ENCODE measurements at regions not wholly inside any gene's neighbourhood (a gene's known extent, or its start where the extent isn't known, plus 50 kb on each side); places are given as distances from the start of the nearest gene placed in this dataset.

DNA sequence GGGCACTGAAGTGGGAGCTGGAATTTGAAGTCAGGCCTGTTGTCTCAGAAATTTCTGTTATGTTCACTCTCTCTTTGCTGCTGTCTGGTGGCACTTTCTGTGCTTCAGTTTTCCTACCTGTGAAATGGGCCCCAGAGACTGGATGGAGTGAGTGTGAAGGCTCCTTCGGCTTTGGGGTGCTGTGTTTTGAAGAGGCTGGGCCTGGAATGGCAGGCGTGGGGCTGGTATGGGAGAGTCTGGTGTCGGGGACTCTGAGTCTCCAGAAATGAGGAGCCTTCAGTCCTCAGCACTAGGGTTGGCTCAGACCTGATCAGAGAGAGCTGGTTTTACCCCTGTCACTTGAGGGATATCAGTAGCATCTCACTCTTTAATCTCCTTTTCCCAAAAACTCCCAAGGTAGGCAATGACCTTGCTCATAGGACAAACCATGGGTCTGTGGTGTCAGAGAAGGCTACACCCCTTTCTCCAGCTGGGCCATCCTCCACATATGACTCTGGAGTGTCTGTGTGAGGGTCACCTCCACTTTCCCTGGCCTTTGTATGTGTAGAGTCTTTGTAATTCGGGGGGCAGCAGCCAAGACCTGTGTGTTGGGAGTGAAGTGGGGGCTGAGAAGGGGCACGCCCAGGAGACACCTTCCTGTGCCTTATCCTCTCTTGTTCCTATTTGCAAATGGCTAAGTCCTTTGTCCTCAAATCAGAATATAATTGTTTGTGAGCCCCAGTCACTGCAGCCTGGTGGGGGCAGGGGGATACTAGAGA lies 279.9 kb downstream of the PTPRU start:
- DNase-seq (ENCODE audit: low read depth): no peak

DNA sequence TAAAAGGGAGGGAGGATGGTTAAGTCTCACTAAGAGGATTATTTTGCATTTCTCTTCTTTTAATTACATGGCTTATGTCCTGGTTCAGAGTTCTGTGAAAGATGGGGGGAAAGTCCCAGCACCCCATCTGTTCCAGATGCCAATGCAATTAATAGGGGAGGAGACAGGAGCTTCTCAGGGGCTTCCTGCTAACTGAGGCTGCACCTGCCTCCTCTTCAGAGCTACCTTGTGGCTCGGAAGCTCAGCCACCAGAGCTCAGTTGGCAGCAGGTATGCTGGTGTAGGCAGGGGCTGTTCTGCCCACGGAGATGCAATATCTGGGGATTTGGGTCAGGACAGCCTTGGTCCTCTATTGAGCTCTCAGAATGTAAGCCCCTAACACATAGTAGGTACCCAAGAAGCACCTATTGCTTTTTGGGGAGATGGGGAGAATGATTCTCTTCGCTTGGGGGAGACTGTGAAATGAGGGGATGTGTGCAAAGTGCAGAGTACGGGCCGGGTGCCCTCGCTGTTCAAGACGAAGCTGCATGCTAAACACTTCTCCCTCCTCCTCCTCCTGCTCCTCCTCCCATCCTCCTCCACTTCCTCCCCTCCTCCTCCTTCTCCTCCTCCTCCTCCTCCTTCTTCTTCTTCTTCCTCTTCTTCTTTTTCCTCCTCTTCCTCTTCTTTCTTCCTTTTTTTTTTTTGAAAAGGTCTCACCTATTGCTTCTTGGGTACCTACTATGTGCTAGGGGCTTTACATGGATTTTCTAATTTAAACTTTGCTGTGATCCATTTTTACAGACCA lies 279.0 kb downstream of the PTPRU start:
- DNase-seq (ENCODE audit: low read depth): no peak

DNA sequence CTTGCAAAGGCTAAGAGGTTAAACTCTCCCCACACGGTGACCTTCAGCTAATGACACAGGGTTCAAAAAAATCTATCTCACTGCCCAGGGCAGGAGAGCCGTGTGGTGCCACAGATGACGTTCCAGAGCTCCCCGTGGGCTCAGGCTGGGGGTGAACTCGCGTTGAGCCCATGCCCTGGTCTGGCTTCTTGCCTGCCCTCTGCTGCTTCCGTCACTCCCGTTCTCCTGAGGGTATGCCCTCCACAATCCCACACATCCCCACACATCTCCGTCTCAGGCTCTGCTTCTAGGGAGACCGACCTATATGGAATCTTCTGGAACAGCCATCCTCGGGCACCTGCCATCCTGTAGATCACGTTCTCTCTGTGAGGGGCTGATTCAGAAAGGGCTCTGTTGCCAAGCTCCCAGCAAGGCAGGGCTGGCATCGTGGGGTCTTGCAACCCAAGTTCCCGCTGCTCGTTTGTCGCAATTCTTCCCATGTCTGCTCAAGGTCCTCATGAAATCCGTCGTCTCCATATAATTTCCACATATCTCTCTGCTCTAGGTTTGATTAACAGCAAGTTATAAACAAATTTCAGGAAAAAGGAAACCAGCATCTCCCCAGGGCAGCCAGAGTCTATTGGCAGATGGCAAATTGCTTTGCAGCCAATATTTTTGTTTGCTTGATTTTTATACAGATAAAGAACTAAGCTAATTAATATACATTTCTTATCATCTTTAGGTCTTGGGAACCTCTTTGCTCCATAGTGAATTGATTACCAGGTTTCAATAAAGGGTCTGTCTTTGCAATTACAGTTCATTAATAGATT lies 278.2 kb downstream of the PTPRU start:
- no peak for DNase-seq (ENCODE audit: low read depth)

DNA sequence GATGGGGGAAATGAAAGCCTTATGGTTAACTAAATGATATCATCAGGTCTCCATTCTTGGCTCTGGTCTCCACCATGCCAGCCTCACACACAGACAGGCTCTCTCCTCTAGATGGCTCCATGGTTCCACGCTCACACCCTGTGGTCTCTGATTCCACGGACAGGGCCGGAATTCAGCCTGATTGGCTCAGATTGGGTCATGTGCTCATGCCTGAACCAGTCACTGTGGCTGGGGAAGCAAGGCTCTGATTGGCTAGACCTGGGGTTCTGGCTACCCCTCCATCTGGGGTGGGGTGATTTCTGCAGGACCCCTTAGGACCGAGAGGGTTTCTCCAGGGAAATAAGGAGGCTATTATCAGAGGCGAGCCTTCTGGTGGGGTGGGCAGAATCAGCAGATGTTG lies 277.0 kb downstream of the PTPRU start:
- peak; percentile 77 for DNase-seq (ENCODE audit: low read depth)

DNA sequence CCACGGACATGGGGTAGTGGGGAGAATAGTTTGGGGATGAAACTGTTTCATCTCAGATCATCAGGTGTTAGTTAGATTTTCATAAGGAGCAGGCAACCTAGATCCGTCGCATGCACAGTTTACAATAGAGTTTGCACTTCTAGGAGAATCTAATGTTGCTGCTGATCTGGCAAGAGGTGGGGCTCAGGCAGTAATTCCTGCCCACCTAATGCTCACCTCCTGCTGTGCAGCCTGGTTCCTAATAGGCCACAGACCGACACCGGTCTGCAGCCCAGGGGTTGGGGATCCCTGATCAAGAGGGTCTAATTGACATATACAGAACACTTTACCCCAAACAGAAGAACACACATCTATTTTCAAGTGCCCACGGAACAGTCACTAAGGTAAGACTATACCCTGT lies 275.1 kb downstream of the PTPRU start:
- DNase-seq (ENCODE audit: low read depth): no peak

DNA sequence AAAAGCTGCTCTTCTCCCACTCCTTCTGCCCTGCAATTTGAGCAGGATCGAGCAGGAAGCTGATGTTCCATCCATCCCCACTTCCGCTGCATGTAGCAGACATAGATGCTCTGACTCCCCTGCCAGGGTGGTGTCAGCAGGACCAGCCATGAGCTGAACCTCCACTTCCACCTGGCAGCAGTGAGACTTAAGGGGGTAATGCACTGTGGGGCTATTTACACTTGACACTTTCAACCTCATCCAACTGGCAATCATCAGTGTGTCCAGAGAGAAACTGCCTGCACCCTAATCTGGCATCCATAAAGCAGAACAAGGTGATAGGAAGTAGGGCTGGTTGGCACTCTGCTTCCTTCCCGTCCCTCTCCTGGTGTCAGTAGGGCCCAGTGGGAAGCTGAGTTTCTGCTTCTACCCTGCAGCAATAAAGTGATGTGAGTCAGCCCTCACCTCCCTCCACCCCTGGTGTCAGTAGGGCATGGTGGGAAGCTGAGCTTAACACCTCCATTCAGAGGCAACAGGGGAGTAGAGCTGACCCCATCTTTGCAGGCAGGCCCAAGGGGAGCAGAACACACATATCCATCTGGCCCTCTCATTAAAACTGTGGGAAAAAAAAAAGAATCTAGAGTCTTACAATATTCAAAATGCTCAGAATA lies 272.3 kb downstream of the PTPRU start:
- DNase-seq (ENCODE audit: low read depth): no peak

DNA sequence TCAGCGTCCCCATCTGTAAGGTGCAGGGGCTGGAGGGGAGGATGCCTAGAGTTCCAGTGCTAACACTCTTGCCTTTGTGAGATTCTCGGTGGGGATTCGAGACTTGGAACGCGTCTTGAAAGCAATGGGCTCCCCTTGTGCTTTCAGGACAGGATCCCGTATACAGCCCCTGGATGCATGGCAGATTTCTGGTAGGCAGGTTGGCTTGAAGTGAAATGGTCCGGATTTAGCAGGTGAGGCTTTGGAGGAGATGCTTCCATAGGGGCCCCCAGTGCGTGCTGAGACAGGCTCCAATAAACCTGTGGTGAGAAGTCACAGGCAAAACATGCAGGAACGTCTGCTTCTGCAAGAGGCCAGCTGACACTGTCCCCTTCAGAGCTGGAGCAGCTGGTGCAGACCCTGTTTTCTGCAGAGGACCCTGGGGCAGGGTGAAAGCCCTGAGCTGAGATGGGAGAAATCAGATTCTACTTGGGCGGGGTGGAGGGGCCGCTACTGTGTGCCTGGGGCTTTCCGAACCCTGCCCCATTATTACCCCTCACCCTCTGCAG lies 270.4 kb downstream of the PTPRU start:
- no peak for DNase-seq (ENCODE audit: low read depth)

DNA sequence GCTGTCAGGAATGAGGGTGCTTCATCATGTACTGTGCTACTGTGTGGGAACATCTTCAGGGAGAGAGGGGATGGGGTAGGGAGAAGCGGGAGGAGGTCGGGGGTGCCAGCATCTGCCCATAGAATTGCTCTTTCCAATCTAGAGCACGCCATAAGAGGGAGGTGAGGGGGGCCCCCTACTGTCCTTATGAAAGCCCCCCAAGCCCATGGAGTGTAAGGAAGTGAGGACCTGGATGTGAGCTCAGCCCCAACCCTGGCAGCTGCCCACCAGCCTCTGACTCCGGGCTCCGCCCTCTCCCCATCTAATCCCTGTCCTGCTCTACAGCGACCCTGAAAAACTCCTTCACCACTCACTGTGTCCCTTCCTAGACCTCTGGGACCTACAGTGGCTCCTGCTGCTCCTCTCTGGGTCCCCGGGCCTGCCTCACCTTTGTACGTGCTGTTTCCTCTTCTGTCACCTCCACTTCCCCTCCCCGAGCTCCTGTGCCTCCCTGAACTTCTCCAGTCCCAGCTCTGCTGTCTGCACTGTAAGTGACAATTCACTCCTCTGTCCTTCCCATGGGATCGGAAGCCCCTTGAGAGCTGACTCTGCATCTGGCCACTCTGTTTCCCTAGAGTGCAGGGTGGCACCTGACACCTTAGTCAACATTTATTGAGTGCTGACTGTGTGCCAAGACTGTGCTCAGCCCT lies 269.4 kb downstream of the PTPRU start:
- DNase-seq (ENCODE audit: low read depth): no peak

DNA sequence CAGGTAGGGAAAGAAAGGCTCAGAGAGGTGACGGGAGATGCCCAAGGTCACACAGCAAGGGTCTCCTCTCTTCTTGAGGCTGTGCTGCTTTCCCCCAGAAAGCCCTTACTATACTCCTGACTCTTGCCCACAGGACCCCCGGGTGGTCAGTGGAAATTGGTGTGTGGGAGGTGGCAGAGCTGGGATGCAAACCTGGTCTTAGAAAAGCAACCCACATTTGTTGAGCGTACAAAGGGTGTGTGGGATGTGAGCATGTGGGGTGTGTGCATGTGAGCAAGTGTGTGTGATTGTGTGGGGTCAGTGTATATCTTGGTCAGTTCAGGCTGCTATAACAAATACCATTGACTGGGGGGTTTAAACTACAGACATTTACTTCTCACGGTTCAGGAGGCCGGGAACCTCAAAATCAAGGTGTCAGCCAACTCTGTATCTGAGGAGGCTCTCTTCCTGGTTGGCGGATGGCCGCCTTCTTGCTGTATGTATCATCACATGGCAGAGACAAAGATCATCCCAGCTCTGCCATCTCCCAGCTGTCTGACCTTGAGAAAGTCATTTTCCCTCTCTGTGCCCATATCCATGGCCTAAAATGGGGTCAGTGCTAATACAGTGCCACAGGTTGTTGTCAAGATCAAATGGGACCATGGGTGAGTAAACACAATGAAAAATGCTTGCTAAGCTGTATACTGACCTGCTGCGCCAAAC lies 268.5 kb downstream of the PTPRU start:
- no peak for DNase-seq (ENCODE audit: low read depth)

DNA sequence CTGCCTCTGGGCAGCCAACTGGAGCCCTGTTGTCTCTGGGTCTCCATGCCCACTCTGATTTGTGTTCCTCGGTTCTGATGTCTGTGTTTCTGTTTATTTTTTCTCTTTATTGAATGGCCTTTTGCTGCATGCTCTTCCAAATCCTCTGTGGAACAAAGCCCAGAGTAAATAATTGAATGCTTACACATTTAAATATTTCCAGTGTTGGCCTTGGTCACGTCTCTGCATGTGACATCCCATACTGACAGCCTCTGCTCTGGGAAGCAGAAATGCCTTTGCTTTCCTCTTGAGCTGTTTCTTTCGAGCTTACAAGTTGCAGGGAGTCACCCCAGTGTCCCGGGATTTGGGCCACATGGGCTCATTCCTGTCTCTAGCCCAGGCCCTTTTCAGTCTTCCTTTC lies 267.9 kb downstream of the PTPRU start:
- DNase-seq (ENCODE audit: low read depth): peak; percentile 10

DNA sequence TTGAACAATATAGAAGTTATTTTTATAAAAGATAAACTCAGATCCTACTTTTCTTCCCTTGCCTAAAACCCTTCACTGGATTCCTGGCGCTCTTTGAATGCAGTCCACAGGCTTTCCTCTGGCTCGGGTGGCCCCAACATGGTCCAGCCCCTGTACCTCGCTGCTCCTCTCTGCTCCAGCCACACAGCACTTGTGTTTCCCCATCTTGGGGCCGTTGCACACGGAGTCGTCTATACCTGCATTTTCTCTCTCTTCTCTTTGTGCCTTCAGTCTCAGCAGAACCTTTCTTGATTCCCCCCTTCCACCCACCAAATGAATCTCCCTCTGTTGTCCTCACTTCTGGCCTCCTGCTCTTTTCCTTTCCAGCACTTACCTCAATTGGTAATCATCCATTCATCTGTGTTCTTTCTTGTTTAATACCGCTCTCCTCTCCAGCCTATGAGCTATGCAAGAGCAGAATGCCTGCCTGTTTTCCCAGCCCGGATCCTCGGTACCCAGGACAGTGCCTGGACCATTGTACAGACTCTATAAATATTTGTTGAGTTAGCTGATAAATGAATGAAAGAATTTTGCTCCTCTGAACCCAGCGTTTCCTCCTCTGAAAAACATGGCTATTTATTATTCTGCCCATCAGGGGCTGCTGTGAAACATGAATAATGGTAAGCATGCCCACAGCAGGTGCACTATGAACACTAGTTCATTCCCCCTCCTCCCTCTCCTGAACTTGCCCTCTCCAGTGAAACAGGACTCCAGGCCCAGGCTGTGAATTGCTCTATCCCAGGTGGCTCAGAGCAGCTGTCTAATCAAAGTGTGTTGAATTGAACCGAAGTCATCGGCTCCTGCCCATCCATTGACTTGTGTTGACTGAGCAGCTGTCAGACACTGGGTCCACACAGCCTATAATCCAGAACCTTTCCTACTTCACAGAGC lies 266.9 kb downstream of the PTPRU start:
- DNase-seq (ENCODE audit: low read depth): no peak

DNA sequence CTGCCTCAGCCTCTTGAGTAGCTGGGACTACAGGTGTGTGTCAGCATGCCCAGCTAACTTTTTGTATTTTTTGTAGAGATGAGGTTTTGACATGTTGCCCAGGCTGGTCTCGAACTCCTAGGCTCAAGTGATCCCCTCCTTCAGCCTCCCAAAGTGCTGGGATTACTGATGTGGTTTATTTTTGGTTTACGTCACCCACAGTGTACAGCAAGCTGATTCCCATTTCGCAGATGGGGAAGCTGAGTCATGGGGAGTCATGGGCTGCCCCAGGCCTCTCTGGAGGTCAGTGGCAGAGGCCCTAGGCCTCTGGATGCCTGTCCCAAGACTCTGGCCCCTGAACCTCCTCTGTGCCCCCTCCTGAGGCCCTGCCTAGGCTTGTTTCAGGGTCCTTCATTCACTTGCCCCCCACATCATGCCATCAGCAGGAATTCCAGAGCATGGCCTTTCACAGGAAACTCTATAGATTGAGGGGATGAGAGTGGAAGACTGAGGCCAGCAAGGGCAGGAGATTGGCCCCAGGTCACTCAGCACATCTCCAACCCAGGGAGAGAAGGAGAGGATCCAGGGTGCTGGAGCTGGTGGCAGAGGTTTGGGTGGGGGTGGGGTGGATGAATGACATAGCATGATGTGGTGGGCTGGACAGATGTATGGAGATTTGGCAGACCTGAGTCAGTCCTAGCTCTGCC lies 266.0 kb downstream of the PTPRU start:
- DNase-seq (ENCODE audit: low read depth): no peak

DNA sequence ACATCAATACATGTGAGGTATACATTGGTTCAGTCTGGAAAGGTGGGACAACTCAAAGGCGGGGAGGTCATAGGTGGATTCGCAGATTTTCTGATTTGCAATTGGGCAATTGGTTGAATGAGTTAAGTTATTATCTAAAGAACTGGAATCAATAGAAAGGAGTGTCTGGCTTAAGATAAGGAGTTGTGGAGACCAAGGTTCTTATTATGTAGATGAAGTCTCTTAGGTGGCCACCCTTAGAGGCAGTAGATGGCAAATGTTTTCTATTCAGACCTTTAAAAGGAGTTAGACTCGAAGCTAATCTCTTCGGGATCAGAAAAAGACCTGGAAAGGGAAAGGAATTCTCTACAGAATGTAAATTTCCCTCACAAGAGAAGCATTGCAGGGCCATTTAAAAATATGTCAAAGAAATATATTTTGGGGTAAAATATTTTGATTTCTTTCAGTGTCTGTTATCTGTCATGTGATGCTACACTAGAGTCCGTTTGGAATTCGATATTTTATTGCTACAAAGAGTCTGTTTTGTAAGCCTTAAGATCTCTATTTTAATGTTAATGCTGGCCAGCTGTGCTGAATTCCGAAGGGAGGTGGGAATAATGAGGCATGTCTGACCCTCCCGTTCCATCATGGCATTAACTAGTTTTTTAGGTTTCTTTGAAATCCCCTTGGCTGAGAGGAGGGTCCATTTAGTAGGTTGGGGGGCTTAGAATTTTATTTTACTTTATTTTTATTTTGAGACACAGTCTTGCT lies 265.1 kb downstream of the PTPRU start:
- DNase-seq (ENCODE audit: low read depth): no peak

DNA sequence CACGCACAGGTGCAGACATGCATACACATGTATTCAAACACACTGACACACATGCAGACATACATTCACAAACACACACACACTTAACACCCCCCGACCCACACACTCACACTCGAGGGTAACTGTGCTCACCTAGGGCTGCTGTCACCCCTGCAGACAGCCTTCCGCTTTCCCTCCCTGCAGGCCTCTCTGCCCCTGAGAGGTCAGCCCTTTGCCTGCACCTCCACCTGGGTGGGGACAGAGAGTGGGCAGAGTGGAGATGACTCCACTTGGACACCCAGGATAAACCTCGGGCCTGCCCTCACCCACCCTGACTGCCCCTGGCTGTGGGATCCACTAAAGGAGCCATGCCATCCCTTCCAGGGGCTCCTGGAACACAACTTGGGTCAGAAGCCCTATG lies 264.3 kb downstream of the PTPRU start:
- DNase-seq (ENCODE audit: low read depth): no peak

DNA sequence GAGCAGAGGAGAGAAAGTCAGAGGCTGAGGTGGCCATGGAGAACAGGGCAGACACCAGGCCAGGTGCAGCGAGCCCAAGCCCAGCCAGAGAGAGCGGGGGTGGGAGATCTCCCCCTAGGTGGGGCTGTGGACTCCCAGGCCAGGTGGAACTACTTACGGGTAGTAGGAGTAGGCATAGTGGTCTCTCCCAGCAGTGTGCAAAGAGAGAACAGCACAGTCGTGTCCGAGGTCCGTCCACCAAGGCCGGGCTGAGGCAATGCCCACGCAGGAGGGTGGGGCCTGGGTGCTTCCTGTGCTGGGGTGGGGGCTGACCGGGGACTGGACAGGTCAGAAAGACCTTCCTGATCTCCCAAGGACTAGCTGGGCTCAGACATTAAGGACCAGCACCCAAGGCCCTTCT lies 263.7 kb downstream of the PTPRU start:
- DNase-seq (ENCODE audit: low read depth): no peak

DNA sequence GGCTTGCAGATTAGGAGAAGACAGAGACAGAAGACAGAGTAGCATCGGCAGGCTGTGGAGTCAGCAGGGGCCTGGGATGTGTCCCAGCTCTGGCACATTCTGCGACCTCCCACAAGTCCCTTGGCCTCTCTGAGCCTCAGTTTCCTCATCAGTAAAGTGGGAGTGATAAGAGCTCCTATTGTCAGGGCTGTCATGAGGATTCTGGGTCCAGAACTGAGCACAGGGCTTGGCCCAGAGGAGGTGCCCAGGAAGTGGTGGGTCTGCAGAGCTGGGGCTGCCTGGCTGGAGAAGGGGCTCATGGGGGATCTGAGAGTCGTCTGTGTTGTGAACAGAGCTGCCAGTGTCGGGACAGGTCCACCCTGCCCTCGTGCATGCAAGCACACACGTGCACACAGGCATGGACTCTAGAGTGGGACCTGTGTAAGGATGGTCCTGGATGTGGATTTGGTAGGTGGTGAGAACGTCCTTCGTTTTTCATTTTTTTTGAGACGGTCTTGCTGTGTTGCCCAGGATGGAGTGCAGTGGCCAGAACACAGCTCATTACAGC lies 262.9 kb downstream of the PTPRU start:
- DNase-seq (ENCODE audit: low read depth): no peak

Measured in M059J (cell line).